Sigmoid colon (tissue), 4 donors: ENCODE measurements at regions not wholly inside any gene's neighbourhood (a gene's known extent, or its start where the extent isn't known, plus 50 kb on each side); places are given as distances from the start of the nearest gene placed in this dataset.

Experiments used
- CTCF ChIP-seq, 4 experiments: fragments of 450-650 bp in 3 of 4; fragments of 200-600 bp in 1 of 4; IDR thresholded peaks; one replicate each; pipeline ENCODE4 v1.5.1; 2016 to 2019; ENCODE audit warnings: antibody characterized with exemption in 4 of 4, mild to moderate bottlenecking in 3 of 4, moderate library complexity in 2 of 4
- EP300 ChIP-seq, 4 donors: sonication (generic); formaldehyde crosslinking; IDR thresholded peaks; one replicate each; pipeline ENCODE4 v1.6.1; 2017; ENCODE audit warnings: antibody characterized with exemption in 4 of 4
- POLR2A ChIP-seq, 2 donors: fragments of 450-650 bp; IDR thresholded peaks; one replicate each; pipeline ENCODE4 v1.6.1; 2016; ENCODE audit warnings: antibody characterized with exemption in 2 of 2, mild to moderate bottlenecking in 2 of 2, moderate library complexity in 2 of 2
- POLR2AphosphoS5 ChIP-seq, 4 donors: sonication (generic); formaldehyde crosslinking; IDR thresholded peaks; one replicate each; pipeline ENCODE4 v1.6.1; 2017; ENCODE audit warnings: antibody characterized with exemption in 4 of 4

GRCh38 chr5:1704676-1705075 is 95.0 kb downstream of the MRPL36 start:
- no peak for TF ChIP-seq POLR2AphosphoS5 (IDR thresholded peaks at IDR 0.05)
- no peak for TF ChIP-seq CTCF (IDR thresholded peaks at IDR 0.05)
- TF ChIP-seq POLR2A (IDR thresholded peaks at IDR 0.05), result no peak
- TF ChIP-seq EP300 (IDR thresholded peaks at IDR 0.05), result no peak
